Ishikawa (cell line): ENCODE measurements at regions not wholly inside any gene's neighbourhood (a gene's known extent, or its start where the extent isn't known, plus 50 kb on each side); places are given as distances from the start of the nearest gene placed in this dataset.
A peak's percentile ranks its signal among the peaks of the same experiment; 100 is the strongest.

Experiments
- EP300 ChIP-seq: IDR thresholded peaks from 2 replicates; pipeline ENCODE4 v1.6.1; 2012; ENCODE audit warnings: borderline replicate concordance
- MAX ChIP-seq: IDR thresholded peaks from 2 replicates; pipeline ENCODE4 v1.6.1; 2012
- NFIC ChIP-seq: IDR thresholded peaks from 2 replicates; pipeline ENCODE4 v1.6.1; 2012
- RAD21 ChIP-seq: IDR thresholded peaks from 2 replicates; pipeline ENCODE4 v1.6.1; 2012; ENCODE audit warnings: low read depth
- TAF1 ChIP-seq: IDR thresholded peaks from 2 replicates; pipeline ENCODE4 v1.6.1; 2012; ENCODE audit warnings: low read depth, mild to moderate bottlenecking
- YY1 ChIP-seq: IDR thresholded peaks from 2 replicates; pipeline ENCODE4 v1.6.1; 2012; ENCODE audit warnings: low read depth
- TF ChIP-seq, protein P1 (sequence below): IDR thresholded peaks from 2 replicates; pipeline ENCODE4 v1.6.1; 2012

DNA sequence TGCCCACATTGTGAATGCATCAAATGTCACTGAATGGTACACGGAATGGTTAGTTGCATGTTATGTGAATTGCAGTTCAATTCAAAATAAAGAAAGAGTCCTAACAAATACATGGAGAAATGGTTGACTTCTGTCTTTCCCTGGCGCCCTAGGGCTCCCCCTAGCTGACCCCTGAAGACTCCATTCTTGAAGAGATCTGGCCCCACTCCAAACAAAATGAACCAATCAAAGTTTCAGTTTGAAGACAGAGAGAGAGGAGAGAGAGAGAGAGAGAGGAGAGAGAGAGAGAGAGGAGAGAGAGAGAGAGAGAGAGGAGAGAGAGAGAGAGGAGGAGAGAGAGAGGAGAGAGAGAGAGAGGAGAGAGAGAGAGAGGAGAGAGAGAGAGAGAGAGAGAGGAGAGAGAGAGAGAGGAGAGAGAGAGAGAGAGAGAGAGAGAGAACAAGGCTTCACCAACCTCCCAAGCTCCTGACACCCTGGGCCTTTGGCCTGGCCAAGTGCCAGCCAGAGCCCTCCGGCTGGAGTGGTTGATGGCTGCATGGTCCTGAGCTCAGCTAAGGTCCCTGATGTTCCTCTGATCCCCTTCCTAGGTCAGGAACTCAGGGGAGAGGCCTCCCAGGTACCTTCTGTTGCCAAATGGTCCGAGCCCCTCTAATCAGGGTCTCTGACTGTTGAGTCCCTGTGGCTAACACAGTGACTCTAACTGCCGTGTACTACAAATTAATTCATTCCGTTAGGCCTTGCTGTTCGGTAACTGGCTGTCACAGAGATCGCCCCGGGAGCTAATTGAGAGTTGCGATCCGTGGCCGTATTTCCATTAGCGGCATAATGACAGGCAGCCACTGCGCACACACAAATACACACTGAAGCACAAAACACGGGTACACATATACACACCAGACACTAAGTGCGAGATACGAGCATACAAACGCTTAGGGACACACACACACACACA is 188.8 kb downstream of the ESRRB start:
- TF ChIP-seq NFIC: 0 out of 2 replicates have a peak, but pooled peaks have one; percentile 11
- TF ChIP-seq EP300: no peak
- TF ChIP-seq YY1: no peak
- TF ChIP-seq, protein P1, sequence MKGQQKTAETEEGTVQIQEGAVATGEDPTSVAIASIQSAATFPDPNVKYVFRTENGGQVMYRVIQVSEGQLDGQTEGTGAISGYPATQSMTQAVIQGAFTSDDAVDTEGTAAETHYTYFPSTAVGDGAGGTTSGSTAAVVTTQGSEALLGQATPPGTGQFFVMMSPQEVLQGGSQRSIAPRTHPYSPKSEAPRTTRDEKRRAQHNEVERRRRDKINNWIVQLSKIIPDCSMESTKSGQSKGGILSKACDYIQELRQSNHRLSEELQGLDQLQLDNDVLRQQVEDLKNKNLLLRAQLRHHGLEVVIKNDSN: no peak
- TF ChIP-seq MAX: no peak
- no peak for TF ChIP-seq TAF1
- no peak for TF ChIP-seq RAD21
